HG03432 (cell line): ENCODE measurements at regions not wholly inside any gene's neighbourhood (a gene's known extent, or its start where the extent isn't known, plus 50 kb on each side); places are given as distances from the start of the nearest gene placed in this dataset.
"Not testable (repeated sequence)": the region's sequence is repeated elsewhere in the genome, so short reads cannot be mapped to it uniquely, and the experiment has no call there.

Experiments used
- ATAC-seq: cut with Tn5 transposase; IDR thresholded peaks from one replicate; pipeline ENCODE4 v1.9.1; 2021; ENCODE audit warnings: mild to moderate bottlenecking, moderate library complexity; ENCODE audit not compliant: unreplicated experiment

- ATAC-seq: no peak
Measured at GRCh38 chr6:14997507-14997906, 248.4 kb upstream of the JARID2 start.

- ATAC-seq: no peak
Measured at GRCh38 chr6:14999106-14999505, 246.8 kb upstream of the JARID2 start.

- ATAC-seq: no peak
Measured at GRCh38 chr6:15001326-15001910, 244.5 kb upstream of the JARID2 start.

GRCh38 chr6:15008269-15008668 is 237.6 kb upstream of the JARID2 start:
- ATAC-seq: no peak

DNA sequence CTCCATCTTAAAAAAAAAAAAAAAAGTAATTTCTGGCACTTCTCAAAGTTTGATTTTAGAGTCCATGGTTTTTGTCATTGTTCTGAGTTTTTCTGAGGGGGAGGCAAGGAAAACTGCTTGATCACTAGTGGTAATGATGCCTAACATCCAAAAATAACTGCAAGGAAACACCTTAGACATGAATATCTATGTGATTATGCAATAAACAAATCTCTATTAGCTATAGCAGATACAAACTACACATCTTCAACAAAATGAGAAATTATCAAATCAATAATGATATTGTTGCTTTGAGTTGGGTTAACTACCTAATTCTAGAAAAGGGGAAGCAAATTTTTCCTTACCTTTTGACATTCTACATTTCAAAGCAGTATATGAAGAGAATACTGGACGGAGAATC is 230.9 kb upstream of the JARID2 start:
- no peak for ATAC-seq

DNA sequence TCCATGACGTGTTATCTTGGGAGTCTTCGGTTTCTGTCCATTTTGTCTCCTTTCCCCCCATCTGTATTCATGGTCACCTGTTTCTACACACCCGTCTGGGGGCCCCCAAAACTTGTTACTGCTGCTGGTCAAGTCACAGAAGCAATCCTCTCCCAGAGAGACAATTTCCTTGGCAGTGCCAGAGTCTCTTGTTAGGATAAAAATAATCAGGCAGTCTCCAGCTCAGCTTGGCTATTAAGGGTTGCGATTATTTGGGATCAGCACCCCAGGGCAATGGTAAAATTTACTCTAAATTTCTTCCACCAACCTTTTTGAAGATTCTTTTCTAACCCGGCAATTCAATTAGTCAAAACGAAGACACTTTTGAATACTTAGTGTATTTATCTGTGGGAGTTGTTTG is 229.1 kb upstream of the JARID2 start:
- ATAC-seq: no peak

- ATAC-seq: no peak
Measured at GRCh38 chr6:15017261-15017660, 228.6 kb upstream of the JARID2 start.

- ATAC-seq: no peak
Measured at GRCh38 chr6:15017803-15018202, 228.1 kb upstream of the JARID2 start.

- no peak for ATAC-seq
Measured at GRCh38 chr6:15020119-15020770, 225.6 kb upstream of the JARID2 start.

- ATAC-seq: no peak
Measured at GRCh38 chr6:15021074-15021473, 224.8 kb upstream of the JARID2 start.

DNA sequence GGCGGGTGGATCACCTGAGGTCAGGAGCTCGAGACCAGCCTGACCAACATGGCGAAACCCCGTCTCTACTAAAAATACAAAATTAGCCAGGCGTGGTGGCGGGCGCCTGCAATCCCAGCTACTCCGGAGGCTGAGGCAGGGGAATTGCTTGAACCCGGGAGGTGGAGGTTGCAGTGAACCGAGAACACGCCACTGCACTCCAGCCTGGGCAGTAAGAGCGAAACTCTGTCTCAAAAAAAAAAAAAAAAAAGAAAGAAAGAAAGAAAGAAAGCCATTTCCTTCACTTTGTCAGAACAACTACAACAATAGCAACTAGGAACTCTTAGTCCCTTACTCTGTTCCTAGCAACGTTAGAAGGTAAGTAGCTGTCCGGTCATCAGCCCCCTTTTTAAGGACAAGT is 222.9 kb upstream of the JARID2 start:
- ATAC-seq: not testable (repeated sequence)

- peak; percentile 94 for ATAC-seq
Measured at GRCh38 chr6:15023448-15023847, 222.4 kb upstream of the JARID2 start.

- no peak for ATAC-seq
Measured at GRCh38 chr6:15025446-15025845, 220.4 kb upstream of the JARID2 start.

- no peak for ATAC-seq
Measured at GRCh38 chr6:15026832-15027231, 219.0 kb upstream of the JARID2 start.

DNA sequence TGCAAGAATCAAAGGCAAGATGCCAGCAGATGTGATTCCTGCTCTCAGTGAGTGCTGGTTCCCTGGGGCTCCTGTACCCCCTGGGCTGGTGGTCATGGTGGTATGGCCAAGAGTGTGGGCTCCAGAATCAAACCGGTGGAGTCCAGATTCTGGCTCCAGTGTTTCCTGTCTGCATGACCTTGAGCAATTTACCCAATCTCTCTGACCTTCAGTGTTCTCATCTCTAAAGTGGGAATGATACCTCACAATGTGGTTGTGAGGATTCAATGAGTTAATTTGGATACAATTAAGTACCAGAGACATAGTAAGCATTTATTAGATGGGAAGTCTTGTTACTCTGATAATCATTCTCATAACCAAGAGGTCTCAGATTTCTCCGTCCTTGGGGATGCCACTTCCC is 218.4 kb upstream of the JARID2 start:
- no peak for ATAC-seq

GRCh38 chr6:15032015-15032414 is 213.9 kb upstream of the JARID2 start:
- ATAC-seq: no peak

- ATAC-seq: no peak
Measured at GRCh38 chr6:15033850-15034203, 212.0 kb upstream of the JARID2 start.

GRCh38 chr6:15036690-15037245 is 209.1 kb upstream of the JARID2 start:
- ATAC-seq: no peak

DNA sequence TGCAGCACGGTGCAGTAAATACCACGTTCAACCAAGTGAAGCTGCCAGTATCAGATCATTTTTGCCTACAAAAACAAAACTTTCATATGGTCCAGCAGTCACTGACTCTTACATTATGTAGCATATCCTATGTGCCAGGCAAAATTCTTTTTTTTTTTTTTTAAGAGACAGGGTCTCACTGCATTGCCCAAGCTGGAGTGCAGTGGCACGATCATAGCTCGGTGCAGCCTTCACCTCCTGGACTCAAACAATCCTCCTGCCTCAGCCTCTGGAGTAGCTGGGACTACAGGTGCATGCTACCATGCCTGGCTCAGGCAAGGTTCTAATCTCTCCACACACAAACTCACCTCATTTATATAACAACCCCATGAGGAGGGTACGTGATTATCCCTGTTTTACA is 208.6 kb upstream of the JARID2 start:
- ATAC-seq: no peak

GRCh38 chr6:15038013-15038791 is 207.7 kb upstream of the JARID2 start:
- no peak for ATAC-seq

GRCh38 chr6:15039136-15039535 is 206.7 kb upstream of the JARID2 start:
- no peak for ATAC-seq

GRCh38 chr6:15042938-15043337 is 202.9 kb upstream of the JARID2 start:
- ATAC-seq: no peak
